IMR-90 (cell line): ENCODE measurements at regions not wholly inside any gene's neighbourhood (a gene's known extent, or its start where the extent isn't known, plus 50 kb on each side); places are given as distances from the start of the nearest gene placed in this dataset.
A peak's percentile ranks its signal among the peaks of the same experiment; 100 is the strongest.

ENCODE experiments used
- ATAC-seq: fragments of 200-7000 bp; cut with Tn5 transposase; 2 replicates; pipeline ENCODE4 v1.9.1; 2020; ENCODE audit warnings: low read depth, mild to moderate bottlenecking, moderate library complexity
- BruUV-seq: library from RNA; stranded (reverse); fragments of 400-500 nt; replicated peaks from 2 replicates; lab custom pipeline; 2021; lab: Mats Ljungman, UMichigan
- CTCF ChIA-PET: fragments of 300-600 bp; formaldehyde crosslinking; extraction: SDS; loops from one replicate; lab custom pipeline; 2021; ENCODE audit warnings: antibody characterized with exemption; lab: Yijun Ruan, JAX
- POLR2A ChIA-PET: fragments of 300-600 bp; sonication (Branson Sonifier 250); formaldehyde crosslinking; loops from one replicate; lab custom pipeline; 2022; ENCODE audit warnings: antibody characterized with exemption; ENCODE audit not compliant: unreplicated experiment; lab: Charles Lee
- DNase-seq: peaks from one replicate; pipeline ENCODE4 v3.0.0; 2013
- H2AFZ ChIP-seq: replicated peaks from 2 replicates; pipeline ENCODE3; 2013; ENCODE audit warnings: low read length, mild to moderate bottlenecking; ENCODE audit not compliant: poor library complexity
- H2AK5ac ChIP-seq: 2 replicates; pipeline ENCODE4 v1.6.1; 2013; ENCODE audit warnings: low read depth, low read length, inconsistent platforms
- H2AK9ac ChIP-seq: replicated peaks from 2 replicates; pipeline ENCODE3; 2013; ENCODE audit warnings: mild to moderate bottlenecking, low read depth, low read length, moderate library complexity; ENCODE audit not compliant: poor library complexity
- H2BK120ac ChIP-seq: 2 replicates; pipeline ENCODE4 v1.6.1; 2013; ENCODE audit warnings: low read depth, low read length, inconsistent platforms
- H2BK15ac ChIP-seq: 3 replicates; pipeline ENCODE4 v1.6.1; 2013; ENCODE audit warnings: low read depth, low read length, inconsistent platforms
- H2BK20ac ChIP-seq: 2 replicates; pipeline ENCODE4 v1.6.1; 2013; ENCODE audit warnings: low read depth, mild to moderate bottlenecking, inconsistent platforms, low read length, moderate library complexity
- H2BK5ac ChIP-seq: 2 replicates; pipeline ENCODE4 v1.6.1; 2013; ENCODE audit warnings: mild to moderate bottlenecking, low read depth, low read length, inconsistent platforms; ENCODE audit not compliant: poor library complexity, severe bottlenecking
- H3K14ac ChIP-seq: replicated peaks from 2 replicates; pipeline ENCODE4 v1.6.1; 2013; ENCODE audit warnings: low read depth, low read length, inconsistent platforms
- H3K18ac ChIP-seq: 2 replicates; pipeline ENCODE4 v1.6.1; 2013; ENCODE audit warnings: low read depth, low read length, control low read depth
- H3K23ac ChIP-seq: 2 replicates; pipeline ENCODE4 v1.6.1; 2013; ENCODE audit warnings: low read depth, low read length, inconsistent platforms
- H3K27ac ChIP-seq: 2 replicates; pipeline ENCODE4 v1.5.1; 2013; ENCODE audit warnings: mild to moderate bottlenecking, control low read depth, low read length; ENCODE audit not compliant: insufficient read depth
- H3K27me3 ChIP-seq: 2 replicates; pipeline ENCODE4 v1.6.1; 2013; ENCODE audit warnings: low read length; ENCODE audit not compliant: control insufficient read depth, insufficient read depth
- H3K36me3 ChIP-seq: 2 replicates; pipeline ENCODE4 v1.6.1; 2013; ENCODE audit warnings: low read length, mixed read lengths; ENCODE audit not compliant: control insufficient read depth, insufficient read depth
- H3K4ac ChIP-seq: 2 replicates; pipeline ENCODE4 v1.6.1; 2013; ENCODE audit warnings: low read depth, low read length, inconsistent platforms
- H3K4me1 ChIP-seq: 2 replicates; pipeline ENCODE4 v1.6.1; 2013; ENCODE audit warnings: low read length, mixed read lengths; ENCODE audit not compliant: control insufficient read depth, insufficient read depth
- H3K4me2 ChIP-seq: 2 replicates; pipeline ENCODE4 v1.6.1; 2013; ENCODE audit warnings: low read depth, mild to moderate bottlenecking, control low read depth, low read length, moderate library complexity
- H3K4me3 ChIP-seq: 2 replicates; pipeline ENCODE4 v1.5.1; 2013; ENCODE audit warnings: low read depth, mild to moderate bottlenecking, control low read depth, low read length, moderate library complexity; ENCODE audit not compliant: insufficient read depth
- H3K56ac ChIP-seq: 2 replicates; pipeline ENCODE4 v1.6.1; 2013; ENCODE audit warnings: low read length, inconsistent platforms; ENCODE audit not compliant: insufficient read depth; ENCODE audit errors: extremely low read depth
- H3K79me1 ChIP-seq, 2 experiments: 2 replicates each; pipeline ENCODE4 v1.6.1; 2013; ENCODE audit warnings: low read length in 2 of 2, inconsistent platforms in 1 of 2, low read depth in 1 of 2
- H3K9ac ChIP-seq: 2 replicates; pipeline ENCODE4 v1.6.1; 2013; ENCODE audit warnings: low read depth, low read length, control low read depth
- H3K9me1 ChIP-seq: 2 replicates; pipeline ENCODE4 v1.6.1; 2013; ENCODE audit warnings: low read length, inconsistent platforms; ENCODE audit not compliant: insufficient read depth
- H3K9me3 ChIP-seq: 2 replicates; pipeline ENCODE4 v1.6.1; 2013; ENCODE audit warnings: low read length; ENCODE audit not compliant: control insufficient read depth, insufficient read depth
- H4K20me1 ChIP-seq: 2 replicates; pipeline ENCODE4 v1.6.1; 2013; ENCODE audit warnings: low read length, inconsistent platforms; ENCODE audit not compliant: insufficient read depth
- H4K5ac ChIP-seq: 2 replicates; pipeline ENCODE4 v1.6.1; 2013; ENCODE audit warnings: mild to moderate bottlenecking, low read depth, low read length, control low read depth
- H4K8ac ChIP-seq, 2 experiments: 2 replicates each; pipeline ENCODE4 v1.6.1; 2013; ENCODE audit warnings: low read depth in 2 of 2, low read length in 2 of 2, control low read depth in 1 of 2, inconsistent platforms in 1 of 2
- H4K91ac ChIP-seq: 2 replicates; pipeline ENCODE4 v1.6.1; 2013; ENCODE audit warnings: low read depth, low read length, inconsistent platforms; ENCODE audit not compliant: insufficient read depth
- CEBPB ChIP-seq: IDR thresholded peaks from 2 replicates; pipeline ENCODE4 v1.6.1; 2012; ENCODE audit warnings: low read depth, low read length, improper control_type of control experiment
- POLR2A ChIP-seq: IDR thresholded peaks from 2 replicates; pipeline ENCODE4 v1.6.1; 2012; ENCODE audit warnings: mild to moderate bottlenecking, low read depth, low read length
- WGBS, 2 experiments: methylation state at CpG; one replicate each; pipeline versions ENCODE4 v1.1.5 to v1.1.7; 2013; ENCODE audit warnings: missing lambda C conversion rate in 2 of 2; ENCODE audit not compliant: insufficient read length in 1 of 2; ENCODE audit errors: extremely low coverage in 2 of 2; 5-methylcytosine and 5-hydroxymethylcytosine counted together
- dilution Hi-C: fragments of 300-500 bp; cut with HindIII; formaldehyde crosslinking; loops from one replicate; pipeline ENCODE4 v1.14.3; 2018; ENCODE audit warnings: low sequenced_read_pairs; ENCODE audit not compliant: unreplicated experiment
- in situ Hi-C: fragments of 300-500 bp; cut with MboI; formaldehyde crosslinking; loops from 3 replicates; pipeline ENCODE4 v1.14.3; 2019; ENCODE audit warnings: low sequenced_read_pairs, inconsistent platforms, mixed read lengths
- intact Hi-C: fragments of 100-400 bp; cut with micrococcal nuclease; formaldehyde crosslinking; loops from 2 replicates; pipeline ENCODE4 v1.10.0; 2022

DNA sequence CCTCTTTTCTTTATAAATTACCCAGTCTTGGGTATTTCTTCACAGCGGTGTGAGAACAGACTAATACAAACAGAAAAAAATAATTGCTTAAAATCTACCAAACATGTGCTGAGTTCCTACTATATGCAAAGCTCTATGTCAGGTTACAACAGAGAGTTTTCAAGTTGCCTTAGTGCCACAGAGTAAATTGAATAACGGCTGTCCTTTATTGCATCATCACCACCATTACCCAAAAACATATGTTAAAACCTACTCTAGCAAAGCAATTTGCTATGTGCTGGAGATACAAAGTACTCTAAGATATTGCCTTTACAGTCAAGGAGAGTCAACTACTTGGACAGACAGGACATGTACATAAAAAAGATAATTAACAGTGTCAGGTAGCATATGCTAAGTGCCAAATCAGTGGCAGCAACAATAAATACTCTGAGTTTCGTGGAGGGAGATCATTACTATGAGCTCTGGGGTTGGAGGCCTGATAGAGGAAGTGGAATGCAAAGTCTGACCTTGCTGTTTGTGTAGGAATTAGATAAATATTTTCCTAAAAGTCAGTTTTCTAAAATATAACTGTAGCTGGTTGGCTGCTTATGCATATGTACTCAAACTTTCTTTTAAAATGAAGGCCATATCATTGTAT is 1058.7 kb upstream of the WWC1 start:
- no peaks in the 10 kb centered on the region for H3K9me1 ChIP-seq

More for the DNA sequence above, 1058.7 kb upstream of the WWC1 start:
- Histone ChIP-seq H4K20me1 (no peaks in the 10 kb centered on the region), H3K79me1 (no peaks in the 10 kb centered on the region), H3K23ac (no peak overlapping the region), H2BK120ac (no peak overlapping the region), H3K9ac (no peak overlapping the region), H2AK9ac (no peak overlapping the region), H3K18ac (no peak overlapping the region), H3K4me2 (no peak overlapping the region), H3K56ac (no peak overlapping the region), H3K4me1 (0 out of 2 replicates have a peak, but pooled peaks cover 2% of the 10 kb centered on the region), H4K91ac (no peak overlapping the region), H2BK20ac (no peak overlapping the region), H3K27ac (no peak overlapping the region), H3K4ac (no peak overlapping the region), H3K36me3 (no peaks in the 10 kb centered on the region), H2BK5ac (no peak overlapping the region), H3K27me3 (no peaks in the 10 kb centered on the region), H2AK5ac (no peak overlapping the region), H4K8ac (no peak overlapping the region), H4K5ac (no peak overlapping the region), H3K14ac (no peak overlapping the region), H3K9me3 (peaks cover 6% of the 10 kb centered on the region), H3K4me3 (no peak overlapping the region), H2BK15ac (no peak overlapping the region), H2AFZ (no peak overlapping the region)
- dilution Hi-C loops (no loop called here), intact Hi-C loops (no loop called here), in situ Hi-C loops (no loop called here)
- peak; percentile 51 for ATAC-seq
- no CpG with 5 or more reads among the region's 3 CpGs for WGBS, 2 experiments
- CTCF ChIA-PET: no interaction called here
- no peak for DNase-seq
- BruUV-seq: no TSS peak
- TF ChIP-seq POLR2A: no peak
- TF ChIP-seq CEBPB: peak; percentile 84
- POLR2A ChIA-PET: no interaction called here
